Sigmoid colon (tissue), 4 donors: ENCODE measurements at regions not wholly inside any gene's neighbourhood (a gene's known extent, or its start where the extent isn't known, plus 50 kb on each side); places are given as distances from the start of the nearest gene placed in this dataset.

Source experiments
- EP300 ChIP-seq, 4 donors: sonication (generic); formaldehyde crosslinking; IDR thresholded peaks; one replicate each; pipeline ENCODE4 v1.6.1; 2017; ENCODE audit warnings: antibody characterized with exemption in 4 of 4
- POLR2A ChIP-seq, 2 donors: fragments of 450-650 bp; IDR thresholded peaks; one replicate each; pipeline ENCODE4 v1.6.1; 2016; ENCODE audit warnings: antibody characterized with exemption in 2 of 2, mild to moderate bottlenecking in 2 of 2, moderate library complexity in 2 of 2
- POLR2AphosphoS5 ChIP-seq, 4 donors: sonication (generic); formaldehyde crosslinking; IDR thresholded peaks; one replicate each; pipeline ENCODE4 v1.6.1; 2017; ENCODE audit warnings: antibody characterized with exemption in 4 of 4
- TF ChIP-seq, protein P1 (sequence below), 4 experiments: fragments of 450-650 bp in 3 of 4; fragments of 200-600 bp in 1 of 4; IDR thresholded peaks; one replicate each; pipeline ENCODE4 v1.5.1; 2016 to 2019; ENCODE audit warnings: antibody characterized with exemption in 4 of 4, mild to moderate bottlenecking in 3 of 4, moderate library complexity in 2 of 4

GRCh38 chr3:170806141-170806540 lies 63.9 kb downstream of the RPL22L1 start:
- TF ChIP-seq, protein P1, sequence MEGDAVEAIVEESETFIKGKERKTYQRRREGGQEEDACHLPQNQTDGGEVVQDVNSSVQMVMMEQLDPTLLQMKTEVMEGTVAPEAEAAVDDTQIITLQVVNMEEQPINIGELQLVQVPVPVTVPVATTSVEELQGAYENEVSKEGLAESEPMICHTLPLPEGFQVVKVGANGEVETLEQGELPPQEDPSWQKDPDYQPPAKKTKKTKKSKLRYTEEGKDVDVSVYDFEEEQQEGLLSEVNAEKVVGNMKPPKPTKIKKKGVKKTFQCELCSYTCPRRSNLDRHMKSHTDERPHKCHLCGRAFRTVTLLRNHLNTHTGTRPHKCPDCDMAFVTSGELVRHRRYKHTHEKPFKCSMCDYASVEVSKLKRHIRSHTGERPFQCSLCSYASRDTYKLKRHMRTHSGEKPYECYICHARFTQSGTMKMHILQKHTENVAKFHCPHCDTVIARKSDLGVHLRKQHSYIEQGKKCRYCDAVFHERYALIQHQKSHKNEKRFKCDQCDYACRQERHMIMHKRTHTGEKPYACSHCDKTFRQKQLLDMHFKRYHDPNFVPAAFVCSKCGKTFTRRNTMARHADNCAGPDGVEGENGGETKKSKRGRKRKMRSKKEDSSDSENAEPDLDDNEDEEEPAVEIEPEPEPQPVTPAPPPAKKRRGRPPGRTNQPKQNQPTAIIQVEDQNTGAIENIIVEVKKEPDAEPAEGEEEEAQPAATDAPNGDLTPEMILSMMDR (IDR thresholded peaks at IDR 0.05) = no peak
- TF ChIP-seq EP300 (IDR thresholded peaks at IDR 0.05) (no peak), POLR2A (IDR thresholded peaks at IDR 0.05) (no peak), POLR2AphosphoS5 (IDR thresholded peaks at IDR 0.05) (no peak)
